Astrocyte (in vitro differentiated cells and primary cell): ENCODE measurements at regions not wholly inside any gene's neighbourhood (a gene's known extent, or its start where the extent isn't known, plus 50 kb on each side); places are given as distances from the start of the nearest gene placed in this dataset.
A peak's percentile ranks its signal among the peaks of the same experiment; 100 is the strongest.
"Not testable (repeated sequence)": the region's sequence is repeated elsewhere in the genome, so short reads cannot be mapped to it uniquely, and the experiment has no call there.

Source experiments
- DNase-seq: peaks from one replicate; pipeline ENCODE4 v3.0.0-alpha.2; 2010; ENCODE audit warnings: low read depth
- FAIRE-seq: peaks from 2 replicates; lab custom pipeline; 2011; peaks lifted over from hg19 to GRCh38; lab: Jason Lieb, UNC
- H2AFZ ChIP-seq: 2 replicates; pipeline ENCODE4 v1.6.0; 2012; ENCODE audit warnings: low read depth, low read length, inconsistent platforms
- H3K27ac ChIP-seq: 2 replicates; pipeline ENCODE4 v1.5.1; 2011; ENCODE audit warnings: low read depth, low read length, inconsistent platforms
- H3K27me3 ChIP-seq: 2 replicates; pipeline ENCODE4 v1.6.0; 2011; ENCODE audit warnings: low read length, inconsistent platforms; ENCODE audit not compliant: insufficient read depth
- H3K36me3 ChIP-seq: 2 replicates; pipeline ENCODE4 v1.5.1; 2011; ENCODE audit warnings: low read length, inconsistent platforms; ENCODE audit not compliant: insufficient read depth
- H3K4me1 ChIP-seq: 2 replicates; pipeline ENCODE4 v1.5.1; 2011; ENCODE audit warnings: low read length, inconsistent platforms; ENCODE audit not compliant: insufficient read depth
- H3K4me2 ChIP-seq: 2 replicates; pipeline ENCODE4 v1.6.0; 2012; ENCODE audit warnings: low read length, inconsistent platforms
- H3K4me3 ChIP-seq: 2 replicates; pipeline ENCODE4 v1.5.1; 2011; ENCODE audit warnings: low read depth, mild to moderate bottlenecking, low read length, inconsistent platforms; ENCODE audit not compliant: insufficient read depth
- H3K79me2 ChIP-seq: 2 replicates; pipeline ENCODE4 v1.6.0; 2012; ENCODE audit warnings: mild to moderate bottlenecking, low read length, inconsistent platforms; ENCODE audit not compliant: insufficient read depth
- H3K9ac ChIP-seq: 2 replicates; pipeline ENCODE4 v1.6.0; 2012; ENCODE audit warnings: mild to moderate bottlenecking, low read length, inconsistent platforms
- H3K9me3 ChIP-seq: 2 replicates; pipeline ENCODE4 v1.5.1; 2012; ENCODE audit warnings: low read depth, mild to moderate bottlenecking, low read length, inconsistent platforms; ENCODE audit not compliant: insufficient read depth
- H4K20me1 ChIP-seq: 2 replicates; pipeline ENCODE4 v1.6.0; 2012; ENCODE audit warnings: low read length, inconsistent platforms; ENCODE audit not compliant: insufficient read depth
- H3K27ac Mint-ChIP-seq: one replicate; pipeline ENCODE4 v1.8.0; 2021; ENCODE audit warnings: mild to moderate bottlenecking, mixed read lengths; ENCODE audit not compliant: unreplicated experiment
- H3K27me3 Mint-ChIP-seq: one replicate; pipeline ENCODE4 v1.8.0; 2021; ENCODE audit warnings: low read depth, mixed read lengths; ENCODE audit not compliant: unreplicated experiment
- H3K36me3 Mint-ChIP-seq: one replicate; pipeline ENCODE4 v1.8.0; 2021; ENCODE audit warnings: low read depth, mixed read lengths; ENCODE audit not compliant: unreplicated experiment
- H3K4me1 Mint-ChIP-seq: one replicate; pipeline ENCODE4 v1.8.0; 2021; ENCODE audit warnings: low read depth, mixed read lengths; ENCODE audit not compliant: unreplicated experiment
- H3K4me3 Mint-ChIP-seq: one replicate; pipeline ENCODE4 v1.8.0; 2021; ENCODE audit warnings: mild to moderate bottlenecking, moderate library complexity, mixed read lengths; ENCODE audit not compliant: unreplicated experiment
- H3K9me3 Mint-ChIP-seq: one replicate; pipeline ENCODE4 v1.8.0; 2021; ENCODE audit warnings: mild to moderate bottlenecking, mixed read lengths; ENCODE audit not compliant: unreplicated experiment
- CTCF ChIP-seq: IDR thresholded peaks from 2 replicates; pipeline ENCODE4 v1.5.1; 2011; ENCODE audit warnings: low read depth, mild to moderate bottlenecking, inconsistent platforms, low read length, moderate library complexity; ENCODE audit not compliant: insufficient read depth
- EZH2 ChIP-seq: IDR thresholded peaks from 2 replicates; pipeline ENCODE4 v1.6.1; 2012; ENCODE audit warnings: mild to moderate bottlenecking, low read length, inconsistent platforms; ENCODE audit not compliant: insufficient read depth

- no peaks in the 10 kb centered on the region for H4K20me1 ChIP-seq
- Mint-ChIP-seq H3K4me1 (peaks cover 12% of the 10 kb centered on the region), H3K36me3 (peaks cover 1% of the 10 kb centered on the region), H3K27ac (peak overlapping the region; percentile 38), H3K4me3 (no peak overlapping the region), H3K27me3 (no peaks in the 10 kb centered on the region), H3K9me3 (no peaks in the 10 kb centered on the region)
- peak overlapping the region; percentile 58 for H3K4me2 ChIP-seq
- peaks cover 3% of the 10 kb centered on the region for H3K4me1 ChIP-seq
- DNase-seq (peak; percentile 57), FAIRE-seq (peak; percentile 39)
- H3K27me3 ChIP-seq: no peaks in the 10 kb centered on the region
- H3K9ac ChIP-seq: no peak overlapping the region
- H2AFZ ChIP-seq: no peak overlapping the region
- TF ChIP-seq EZH2 (no peak), CTCF (no peak)
- H3K79me2 ChIP-seq: no peaks in the 10 kb centered on the region
- H3K9me3 ChIP-seq: peaks cover 4% of the 10 kb centered on the region
- peak overlapping the region; percentile 11 for H3K27ac ChIP-seq
- no peaks in the 10 kb centered on the region for H3K36me3 ChIP-seq
- no peak overlapping the region for H3K4me3 ChIP-seq
Observed at GRCh38 chr5:24222876-24223275, 421.9 kb downstream of the CDH10 start.

GRCh38 chr5:24225051-24225450, 419.7 kb downstream of the CDH10 start:
- Histone ChIP-seq H3K4me3 (no peak overlapping the region), H3K27me3 (no peaks in the 10 kb centered on the region), H3K4me1 (peaks cover 3% of the 10 kb centered on the region), H2AFZ (no peak overlapping the region), H3K36me3 (no peaks in the 10 kb centered on the region), H3K79me2 (no peaks in the 10 kb centered on the region), H4K20me1 (no peaks in the 10 kb centered on the region), H3K9me3 (peaks cover 4% of the 10 kb centered on the region), H3K27ac (no peak overlapping the region), H3K4me2 (no peak overlapping the region), H3K9ac (no peak overlapping the region)
- Mint-ChIP-seq H3K4me1 (peaks cover 12% of the 10 kb centered on the region), H3K4me3 (no peak overlapping the region), H3K36me3 (peaks cover 1% of the 10 kb centered on the region), H3K27me3 (no peaks in the 10 kb centered on the region), H3K9me3 (no peaks in the 10 kb centered on the region), H3K27ac (peak overlapping the region; percentile 16)
- DNase-seq: peak; percentile 37
- no peak for TF ChIP-seq CTCF
- TF ChIP-seq EZH2: no peak
- FAIRE-seq: no peak

GRCh38 chr5:24226479-24226878, 418.3 kb downstream of the CDH10 start:
- H3K4me2 ChIP-seq: no peak overlapping the region
- H3K4me3 Mint-ChIP-seq: no peak overlapping the region
- peaks cover 9% of the 10 kb centered on the region for H3K4me1 Mint-ChIP-seq
- no peaks in the 10 kb centered on the region for H3K9me3 ChIP-seq
- peaks cover 3% of the 10 kb centered on the region for H3K4me1 ChIP-seq
- H3K36me3 Mint-ChIP-seq: peaks cover 1% of the 10 kb centered on the region
- H3K79me2 ChIP-seq: no peaks in the 10 kb centered on the region
- H3K4me3 ChIP-seq: no peak overlapping the region
- TF ChIP-seq EZH2 (no peak), CTCF (no peak)
- no peaks in the 10 kb centered on the region for H3K27me3 Mint-ChIP-seq
- H3K36me3 ChIP-seq: no peaks in the 10 kb centered on the region
- H3K27ac ChIP-seq: no peak overlapping the region
- no peak overlapping the region for H2AFZ ChIP-seq
- no peaks in the 10 kb centered on the region for H4K20me1 ChIP-seq
- H3K27ac Mint-ChIP-seq: peak overlapping the region; percentile 41
- DNase-seq (peak; percentile 12), FAIRE-seq (no peak)
- H3K27me3 ChIP-seq: no peaks in the 10 kb centered on the region
- H3K9me3 Mint-ChIP-seq: no peaks in the 10 kb centered on the region
- no peak overlapping the region for H3K9ac ChIP-seq

GRCh38 chr5:24227881-24228280, 416.9 kb downstream of the CDH10 start:
- H3K36me3 ChIP-seq, H2AFZ ChIP-seq, H3K79me2 ChIP-seq, H3K4me1 Mint-ChIP-seq, H3K27ac Mint-ChIP-seq, H3K36me3 Mint-ChIP-seq, H4K20me1 ChIP-seq, H3K27me3 ChIP-seq, H3K4me3 Mint-ChIP-seq, H3K27me3 Mint-ChIP-seq, H3K9ac ChIP-seq, H3K9me3 Mint-ChIP-seq, H3K4me3 ChIP-seq, H3K4me2 ChIP-seq, H3K9me3 ChIP-seq, DNase-seq, H3K4me1 ChIP-seq, FAIRE-seq, H3K27ac ChIP-seq: not testable (repeated sequence)
